Osteoblast (primary cell): ENCODE measurements at regions not wholly inside any gene's neighbourhood (a gene's known extent, or its start where the extent isn't known, plus 50 kb on each side); places are given as distances from the start of the nearest gene placed in this dataset.

ENCODE experiments used
- DNase-seq: peaks from one replicate; pipeline ENCODE4 v3.0.0; 2011; ENCODE audit warnings: low spot score, mixed read lengths; ENCODE audit not compliant: insufficient read length; ENCODE audit errors: missing footprints
- H2AFZ ChIP-seq: 2 replicates; pipeline ENCODE4 v1.6.0; 2011; ENCODE audit warnings: mild to moderate bottlenecking, low read length
- H3K27ac ChIP-seq: 2 replicates; pipeline ENCODE4 v1.5.1; 2011; ENCODE audit warnings: mild to moderate bottlenecking, low read depth, low read length, moderate library complexity
- H3K27me3 ChIP-seq: 2 replicates; pipeline ENCODE4 v1.6.0; 2012; ENCODE audit warnings: mild to moderate bottlenecking, control low read depth, inconsistent platforms, low read length, moderate library complexity; ENCODE audit not compliant: insufficient read depth
- H3K36me3 ChIP-seq: 2 replicates; pipeline ENCODE4 v1.5.1; 2011; ENCODE audit warnings: mild to moderate bottlenecking, low read length, control low read depth, moderate library complexity; ENCODE audit not compliant: insufficient read depth
- H3K4me1 ChIP-seq: 2 replicates; pipeline ENCODE4 v1.5.1; 2011; ENCODE audit warnings: mild to moderate bottlenecking, low read length, control low read depth, moderate library complexity; ENCODE audit not compliant: insufficient read depth
- H3K4me2 ChIP-seq: 2 replicates; pipeline ENCODE4 v1.6.0; 2011; ENCODE audit warnings: mild to moderate bottlenecking, low read length; ENCODE audit not compliant: insufficient read depth
- H3K4me3 ChIP-seq: fragments of 200-600 bp; sonication (generic); 3 replicates; pipeline ENCODE4 v1.5.1; 2012; ENCODE audit warnings: mild to moderate bottlenecking, low read length, inconsistent platforms; ENCODE audit not compliant: insufficient read depth
- H3K79me2 ChIP-seq: 2 replicates; pipeline ENCODE4 v1.6.0; 2012; ENCODE audit warnings: mild to moderate bottlenecking, low read length, control low read depth, inconsistent platforms; ENCODE audit not compliant: insufficient read depth
- H3K9me3 ChIP-seq: 2 replicates; pipeline ENCODE4 v1.5.1; 2011; ENCODE audit warnings: low read depth, low read length, control low read depth
- H4K20me1 ChIP-seq: 2 replicates; pipeline ENCODE4 v1.6.0; 2012; ENCODE audit warnings: mild to moderate bottlenecking, low read length, control low read depth; ENCODE audit not compliant: insufficient read depth
- TF ChIP-seq, protein P1 (sequence below): IDR thresholded peaks from 2 replicates; pipeline ENCODE4 v1.5.1; 2011; ENCODE audit warnings: mild to moderate bottlenecking, low read depth, low read length, moderate library complexity; ENCODE audit errors: extremely low read depth

DNA sequence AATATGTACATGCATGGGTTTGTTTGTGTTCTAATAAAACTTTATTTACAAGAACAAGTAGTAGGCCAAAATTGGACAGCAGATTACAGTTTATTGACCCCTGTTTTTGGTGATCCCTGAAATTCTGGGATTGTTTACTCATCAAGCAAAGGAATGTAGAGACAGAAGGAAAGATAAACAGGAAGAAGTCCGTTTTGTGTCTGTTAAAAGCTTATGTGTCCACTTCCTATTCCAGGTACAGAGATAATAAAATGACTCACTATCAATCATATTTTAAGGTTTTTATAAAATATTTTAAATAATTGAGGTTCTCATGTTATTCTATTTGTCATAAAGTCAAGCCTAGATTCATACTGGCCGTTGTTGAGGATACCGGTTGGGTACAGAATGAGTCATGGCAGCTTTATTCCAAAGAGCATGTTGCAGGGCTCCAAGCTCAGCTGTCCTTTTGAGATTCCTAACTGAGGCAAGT lies 214.9 kb upstream of the DAB2 start:
- Histone ChIP-seq H3K79me2 (no peaks in the 10 kb centered on the region), H3K27ac (peak overlapping the region; percentile 15), H3K4me3 (no peak overlapping the region), H3K36me3 (no peaks in the 10 kb centered on the region), H4K20me1 (no peaks in the 10 kb centered on the region), H3K4me1 (peaks cover 4% of the 10 kb centered on the region), H3K9me3 (no peaks in the 10 kb centered on the region), H2AFZ (no peak overlapping the region), H3K27me3 (no peaks in the 10 kb centered on the region), H3K4me2 (no peak overlapping the region)
- no peak for DNase-seq
- TF ChIP-seq, protein P1, sequence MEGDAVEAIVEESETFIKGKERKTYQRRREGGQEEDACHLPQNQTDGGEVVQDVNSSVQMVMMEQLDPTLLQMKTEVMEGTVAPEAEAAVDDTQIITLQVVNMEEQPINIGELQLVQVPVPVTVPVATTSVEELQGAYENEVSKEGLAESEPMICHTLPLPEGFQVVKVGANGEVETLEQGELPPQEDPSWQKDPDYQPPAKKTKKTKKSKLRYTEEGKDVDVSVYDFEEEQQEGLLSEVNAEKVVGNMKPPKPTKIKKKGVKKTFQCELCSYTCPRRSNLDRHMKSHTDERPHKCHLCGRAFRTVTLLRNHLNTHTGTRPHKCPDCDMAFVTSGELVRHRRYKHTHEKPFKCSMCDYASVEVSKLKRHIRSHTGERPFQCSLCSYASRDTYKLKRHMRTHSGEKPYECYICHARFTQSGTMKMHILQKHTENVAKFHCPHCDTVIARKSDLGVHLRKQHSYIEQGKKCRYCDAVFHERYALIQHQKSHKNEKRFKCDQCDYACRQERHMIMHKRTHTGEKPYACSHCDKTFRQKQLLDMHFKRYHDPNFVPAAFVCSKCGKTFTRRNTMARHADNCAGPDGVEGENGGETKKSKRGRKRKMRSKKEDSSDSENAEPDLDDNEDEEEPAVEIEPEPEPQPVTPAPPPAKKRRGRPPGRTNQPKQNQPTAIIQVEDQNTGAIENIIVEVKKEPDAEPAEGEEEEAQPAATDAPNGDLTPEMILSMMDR = no peak

GRCh38 chr5:39638813-39639212 lies 214.0 kb upstream of the DAB2 start:
- no peak for DNase-seq
- Histone ChIP-seq H2AFZ (peak overlapping the region; percentile 9), H3K9me3 (no peaks in the 10 kb centered on the region), H3K4me1 (peaks cover 4% of the 10 kb centered on the region), H3K79me2 (no peaks in the 10 kb centered on the region), H3K27me3 (no peaks in the 10 kb centered on the region), H3K4me2 (no peak overlapping the region), H4K20me1 (no peaks in the 10 kb centered on the region), H3K4me3 (no peak overlapping the region), H3K27ac (no peak overlapping the region), H3K36me3 (no peaks in the 10 kb centered on the region)
- TF ChIP-seq, protein P1 = no peak

DNA sequence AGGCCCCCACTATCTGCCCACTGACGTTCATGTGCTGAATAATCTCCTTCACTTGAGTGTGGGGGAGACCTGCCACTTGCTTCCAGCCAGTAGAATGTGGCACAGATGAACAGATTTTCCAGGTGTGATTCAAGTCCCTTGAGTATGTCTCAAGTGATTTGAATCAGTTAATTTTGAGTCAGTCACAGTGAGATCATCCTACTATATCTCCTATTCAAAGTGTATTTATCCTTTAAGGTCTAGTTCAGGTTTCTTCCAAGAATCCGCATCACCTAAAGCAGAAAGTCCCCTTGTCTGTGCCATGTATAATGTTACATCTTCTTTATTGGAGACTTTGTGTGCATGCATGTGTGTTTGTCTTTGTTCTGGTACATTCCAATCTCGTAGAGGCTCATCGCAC lies 208.3 kb upstream of the DAB2 start:
- Histone ChIP-seq H3K27me3 (peaks cover 3% of the 10 kb centered on the region), H3K4me1 (no peaks in the 10 kb centered on the region), H3K36me3 (no peaks in the 10 kb centered on the region), H2AFZ (no peak overlapping the region), H3K4me3 (no peak overlapping the region), H3K9me3 (no peaks in the 10 kb centered on the region), H4K20me1 (no peaks in the 10 kb centered on the region), H3K27ac (no peak overlapping the region), H3K79me2 (no peaks in the 10 kb centered on the region), H3K4me2 (no peak overlapping the region)
- TF ChIP-seq, protein P1 = no peak
- no peak for DNase-seq

DNA sequence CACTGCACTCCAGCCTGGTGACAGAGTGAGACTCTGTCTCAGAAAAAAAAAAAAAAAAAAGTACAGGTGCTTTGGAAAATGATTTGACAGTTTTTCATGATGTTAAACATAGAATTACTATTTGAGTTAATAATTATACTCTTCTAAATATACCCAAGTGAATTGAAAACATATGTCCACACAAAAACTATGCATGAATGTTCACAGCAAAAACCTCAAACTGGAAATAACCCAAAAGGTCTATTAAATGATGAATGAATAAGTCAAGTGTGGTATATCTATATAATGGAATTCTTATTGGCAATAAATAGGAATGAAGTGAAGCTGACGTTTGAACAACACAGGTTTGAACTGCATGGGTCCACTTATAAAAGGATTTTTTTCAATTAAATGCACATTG lies 207.2 kb upstream of the DAB2 start:
- TF ChIP-seq, protein P1 = no peak

More for the DNA sequence above, 207.2 kb upstream of the DAB2 start:
- Histone ChIP-seq H3K9me3 (no peaks in the 10 kb centered on the region), H3K4me3 (no peak overlapping the region), H3K4me1 (no peaks in the 10 kb centered on the region), H3K36me3 (no peaks in the 10 kb centered on the region), H3K27me3 (peaks cover 3% of the 10 kb centered on the region), H2AFZ (no peak overlapping the region), H4K20me1 (no peaks in the 10 kb centered on the region), H3K4me2 (no peak overlapping the region), H3K79me2 (no peaks in the 10 kb centered on the region), H3K27ac (no peak overlapping the region)
- no peak for DNase-seq
